Stomach (tissue), 8 donors: ENCODE measurements at regions not wholly inside any gene's neighbourhood (a gene's known extent, or its start where the extent isn't known, plus 50 kb on each side); places are given as distances from the start of the nearest gene placed in this dataset.

Experiments
- DNase-seq, 2 donors: peaks; one replicate each; pipeline versions ENCODE4 v3.0.0 to v3.0.0-alpha.2; 2013 to 2019
- H3K27ac ChIP-seq, 5 donors: fragments of 200-600 bp in 4 of 5; sonication (generic) in 4 of 5; one replicate each; pipeline ENCODE4 v1.5.1; 2013 to 2019; ENCODE audit warnings: mild to moderate bottlenecking in 1 of 5, moderate library complexity in 1 of 5
- H3K27me3 ChIP-seq, 3 donors: fragments of 200-600 bp; sonication (generic); one replicate each; pipeline ENCODE4 v1.5.1; 2017 to 2019; ENCODE audit warnings: mixed run types in 1 of 3
- H3K36me3 ChIP-seq, 4 donors: fragments of 200-600 bp; sonication (generic); 1 replicate in 3 of 4; 2 replicates in 1 of 4; pipeline ENCODE4 v1.5.1; 2016 to 2019
- H3K4me1 ChIP-seq, 4 donors: fragments of 200-600 bp; sonication (generic); one replicate each; pipeline ENCODE4 v1.5.1; 2016 to 2019
- H3K4me3 ChIP-seq, 4 donors: fragments of 200-600 bp; sonication (generic) in 3 of 4; one replicate each; pipeline ENCODE4 v1.5.1; 2016 to 2019; ENCODE audit warnings: mild to moderate bottlenecking in 1 of 4
- H3K9me3 ChIP-seq, 4 donors: fragments of 200-600 bp; sonication (generic); one replicate each; pipeline ENCODE4 v1.5.1; 2016 to 2019
- EP300 ChIP-seq: sonication (generic); formaldehyde crosslinking; IDR thresholded peaks from one replicate; pipeline ENCODE4 v1.6.1; 2017; ENCODE audit warnings: antibody characterized with exemption
- POLR2A ChIP-seq, 4 donors: fragments of 450-650 bp; IDR thresholded peaks; one replicate each; pipeline ENCODE4 v1.6.1; 2016; ENCODE audit warnings: antibody characterized with exemption in 4 of 4, control low read depth in 2 of 4, mild to moderate bottlenecking in 1 of 4, moderate library complexity in 1 of 4
- POLR2AphosphoS5 ChIP-seq, 3 donors: sonication (generic); formaldehyde crosslinking; IDR thresholded peaks; one replicate each; pipeline ENCODE4 v1.6.1; 2016; ENCODE audit warnings: antibody characterized with exemption in 3 of 3
- WGBS, 5 donors: extraction: QIAGEN DNeasy Blood & Tissue Kit in 3 of 5; methylation state at CpG; one replicate each; pipeline versions ENCODE4 v1.1.5 to v1.1.7; 2013 to 2018; 5-methylcytosine and 5-hydroxymethylcytosine counted together
- intact Hi-C: fragments of 100-400 bp; cut with DNase I; formaldehyde crosslinking; loops from one replicate; pipeline ENCODE4 v1.15.1; 2023; ENCODE audit warnings: low total_unique reads
- TF ChIP-seq, protein P1 (sequence below), 7 experiments: fragments of 450-650 bp in 4 of 7; fragments of 200-600 bp in 3 of 7; sonication (generic) in 3 of 7; IDR thresholded peaks; one replicate each; pipeline ENCODE4 v1.5.1; 2016 to 2019; ENCODE audit warnings: antibody characterized with exemption in 7 of 7, control low read depth in 2 of 7, mild to moderate bottlenecking in 1 of 7
- donor health status: healthy with polysubstance abuse.
- donor health status: Bipolar disorder and iron deficiency.
- donor health status: healthy.

DNA sequence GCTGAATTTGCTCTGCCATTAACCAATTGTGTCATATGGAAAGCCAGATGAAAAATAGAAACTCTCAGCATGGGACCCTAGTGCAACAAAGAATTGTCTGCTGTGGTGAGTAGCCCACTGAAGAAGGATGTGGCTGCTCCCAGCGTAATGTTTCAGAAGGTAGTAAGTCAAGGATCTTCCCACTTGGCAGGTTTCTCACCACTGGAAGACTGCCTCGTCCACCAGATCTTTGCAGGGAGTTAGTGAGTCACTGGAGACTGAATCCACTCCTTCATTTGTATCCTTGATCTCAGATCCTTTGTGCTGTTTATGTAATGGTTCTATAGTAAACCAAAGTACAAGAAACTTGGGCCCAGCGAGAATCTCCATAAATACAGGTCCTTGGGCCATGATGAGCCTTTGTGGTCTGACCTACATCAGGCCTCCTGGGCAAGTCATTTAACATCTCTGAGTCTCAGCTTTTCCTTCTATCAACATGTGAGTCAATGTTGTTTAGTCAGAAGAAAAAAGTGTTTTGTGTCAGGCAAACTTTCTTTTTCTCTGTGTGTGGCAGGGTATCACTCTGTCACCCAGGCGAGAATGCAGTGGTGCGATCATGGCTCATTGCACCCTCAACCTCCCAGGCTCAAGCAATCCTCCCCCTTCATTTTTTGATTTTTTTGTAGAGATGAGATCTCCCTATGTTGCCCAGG, 78.0 kb upstream of the CCDC160 start:
- Histone ChIP-seq H3K4me1 (no peaks in the 10 kb centered on the region), H3K27me3 (no peaks in the 10 kb centered on the region), H3K36me3 (no peaks in the 10 kb centered on the region), H3K9me3 (no peaks in the 10 kb centered on the region), H3K27ac (no peak overlapping the region), H3K4me3 (no peak overlapping the region)
- TF ChIP-seq POLR2A (IDR thresholded peaks at IDR 0.05) (no peak), EP300 (no peak), POLR2AphosphoS5 (IDR thresholded peaks at IDR 0.05) (no peak)
- TF ChIP-seq, protein P1, sequence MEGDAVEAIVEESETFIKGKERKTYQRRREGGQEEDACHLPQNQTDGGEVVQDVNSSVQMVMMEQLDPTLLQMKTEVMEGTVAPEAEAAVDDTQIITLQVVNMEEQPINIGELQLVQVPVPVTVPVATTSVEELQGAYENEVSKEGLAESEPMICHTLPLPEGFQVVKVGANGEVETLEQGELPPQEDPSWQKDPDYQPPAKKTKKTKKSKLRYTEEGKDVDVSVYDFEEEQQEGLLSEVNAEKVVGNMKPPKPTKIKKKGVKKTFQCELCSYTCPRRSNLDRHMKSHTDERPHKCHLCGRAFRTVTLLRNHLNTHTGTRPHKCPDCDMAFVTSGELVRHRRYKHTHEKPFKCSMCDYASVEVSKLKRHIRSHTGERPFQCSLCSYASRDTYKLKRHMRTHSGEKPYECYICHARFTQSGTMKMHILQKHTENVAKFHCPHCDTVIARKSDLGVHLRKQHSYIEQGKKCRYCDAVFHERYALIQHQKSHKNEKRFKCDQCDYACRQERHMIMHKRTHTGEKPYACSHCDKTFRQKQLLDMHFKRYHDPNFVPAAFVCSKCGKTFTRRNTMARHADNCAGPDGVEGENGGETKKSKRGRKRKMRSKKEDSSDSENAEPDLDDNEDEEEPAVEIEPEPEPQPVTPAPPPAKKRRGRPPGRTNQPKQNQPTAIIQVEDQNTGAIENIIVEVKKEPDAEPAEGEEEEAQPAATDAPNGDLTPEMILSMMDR (IDR thresholded peaks at IDR 0.05) = no peak
- DNase-seq = no peak
- intact Hi-C loops = no loop called here
- WGBS, 5 donors = 68 to 85% (median 78%) methylated on average over 5 of the region's 5 CpGs

DNA sequence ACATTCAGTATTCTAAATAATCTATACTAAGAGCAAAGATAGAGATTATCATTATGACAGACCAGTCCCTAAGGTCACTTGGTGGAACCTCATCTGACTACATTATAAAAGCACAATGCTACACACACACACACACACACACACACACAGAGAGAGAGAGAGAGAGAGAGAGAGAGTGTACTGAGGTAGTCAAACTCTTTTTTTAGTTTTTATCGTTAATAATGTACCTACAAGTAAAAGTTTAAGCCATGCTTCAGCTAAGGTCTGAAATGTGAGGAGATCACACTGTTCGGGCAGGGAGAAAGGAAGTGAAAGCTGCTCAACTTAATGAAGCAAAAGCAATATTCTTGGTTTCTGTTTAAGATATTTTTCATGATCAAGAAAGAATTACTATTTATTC, 75.8 kb upstream of the CCDC160 start:
- no peaks in the 10 kb centered on the region for H3K27me3 ChIP-seq
- no peaks in the 10 kb centered on the region for H3K9me3 ChIP-seq
- H3K4me3 ChIP-seq = no peak overlapping the region
- no peak overlapping the region for H3K27ac ChIP-seq
- intact Hi-C loops = no loop called here
- TF ChIP-seq POLR2AphosphoS5 (IDR thresholded peaks at IDR 0.05) (no peak), EP300 (no peak), POLR2A (IDR thresholded peaks at IDR 0.05) (no peak)
- TF ChIP-seq, protein P1 (IDR thresholded peaks at IDR 0.05) = no peak
- H3K36me3 ChIP-seq = no peaks in the 10 kb centered on the region
- no peak for DNase-seq
- no peaks in the 10 kb centered on the region for H3K4me1 ChIP-seq
- WGBS, 5 donors = 46 to 74% (median 68%) methylated on average over 2 of the region's 2 CpGs

DNA sequence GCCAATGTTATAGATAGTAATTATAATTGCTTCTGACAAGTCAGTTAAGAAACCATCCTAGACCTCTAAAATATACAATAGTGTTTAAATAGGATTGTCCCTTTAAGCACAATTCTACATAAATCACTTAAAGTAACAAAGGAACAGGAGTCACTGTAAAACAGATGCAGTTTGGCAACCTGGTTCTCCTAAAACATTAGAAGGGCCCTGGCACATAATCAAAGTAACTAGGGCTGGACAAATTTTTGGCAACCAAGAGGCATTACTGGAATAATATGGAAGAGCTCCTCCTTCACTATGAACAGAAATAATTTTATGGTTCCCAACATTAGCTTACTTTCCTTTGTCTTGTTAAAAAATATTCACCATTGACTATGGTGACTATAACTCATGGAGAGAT, 75.0 kb upstream of the CCDC160 start:
- H3K9me3 ChIP-seq = no peaks in the 10 kb centered on the region
- DNase-seq = no peak
- H3K27me3 ChIP-seq = no peaks in the 10 kb centered on the region
- no peaks in the 10 kb centered on the region for H3K36me3 ChIP-seq
- H3K4me3 ChIP-seq = no peak overlapping the region
- no peak for TF ChIP-seq POLR2A (IDR thresholded peaks at IDR 0.05)
- TF ChIP-seq EP300 = no peak
- TF ChIP-seq POLR2AphosphoS5 (IDR thresholded peaks at IDR 0.05) = no peak
- TF ChIP-seq, protein P1 (IDR thresholded peaks at IDR 0.05) = no peak
- intact Hi-C loops = no loop called here
- no peak overlapping the region for H3K27ac ChIP-seq
- H3K4me1 ChIP-seq = no peaks in the 10 kb centered on the region

DNA sequence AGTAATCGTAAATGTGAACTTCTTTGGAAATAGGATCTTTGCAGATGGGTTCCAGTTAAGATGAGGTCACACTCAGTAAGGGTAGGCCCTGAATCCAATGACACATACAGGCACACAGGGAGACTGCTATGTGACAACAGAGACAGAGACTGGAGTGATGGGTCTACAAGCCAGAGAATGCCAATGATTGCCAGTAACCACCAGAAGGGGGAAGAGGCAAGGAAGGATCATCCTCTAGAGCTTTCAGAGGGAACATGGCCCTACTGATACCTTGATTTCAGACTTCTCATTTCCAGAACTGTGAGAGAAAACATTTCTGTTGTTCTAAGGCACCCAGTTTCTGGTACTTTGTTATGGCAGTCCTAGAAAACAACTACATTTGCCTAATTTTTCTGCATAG, 73.1 kb upstream of the CCDC160 start:
- Histone ChIP-seq H3K27me3 (no peaks in the 10 kb centered on the region), H3K36me3 (no peaks in the 10 kb centered on the region), H3K4me1 (no peaks in the 10 kb centered on the region), H3K9me3 (no peaks in the 10 kb centered on the region), H3K4me3 (no peak overlapping the region), H3K27ac (no peak overlapping the region)
- DNase-seq = no peak
- intact Hi-C loops = no loop called here
- 73 to 92% (median 86%) methylated on average over 1 of the region's 1 CpG for WGBS, 5 donors
- TF ChIP-seq POLR2A (IDR thresholded peaks at IDR 0.05) (no peak), EP300 (no peak), POLR2AphosphoS5 (IDR thresholded peaks at IDR 0.05) (no peak)
- TF ChIP-seq, protein P1 (IDR thresholded peaks at IDR 0.05) = no peak
